ENCODE measurements at regions not wholly inside any gene's neighbourhood (a gene's known extent, or its start where the extent isn't known, plus 50 kb on each side); places are given as distances from the start of the nearest gene placed in this dataset.

GRCh38 chr3:73966733-73967132, 342.0 kb upstream of the PDZRN3 start:
- TF ChIP-seq CTCF (IDR thresholded peaks at IDR 0.05) (no peak), POLR2A (IDR thresholded peaks at IDR 0.05) (no peak), POLR2AphosphoS5 (IDR thresholded peaks at IDR 0.05; ENCODE audit: insufficient read depth in 1 of 2, low read depth in 1 of 2) (no peak)

Measured in vagina (tissue), 2 donors.